Subcutaneous abdominal adipose tissue (tissue), 5 donors: ENCODE measurements at regions not wholly inside any gene's neighbourhood (a gene's known extent, or its start where the extent isn't known, plus 50 kb on each side); places are given as distances from the start of the nearest gene placed in this dataset.
"Not testable (repeated sequence)": the region's sequence is repeated elsewhere in the genome, so short reads cannot be mapped to it uniquely, and the experiment has no call there.

Experiments used
- H3K27ac ChIP-seq: one replicate; pipeline ENCODE4 v1.7.0; 2013; ENCODE audit warnings: low read depth, mild to moderate bottlenecking, inconsistent platforms, low read length, moderate library complexity
- H3K27me3 ChIP-seq, 5 donors: one replicate each; pipeline ENCODE4 v1.7.0; 2013; ENCODE audit warnings: low read length in 5 of 5, inconsistent platforms in 1 of 5; ENCODE audit not compliant: control insufficient read depth in 5 of 5, insufficient read depth in 4 of 5
- H3K36me3 ChIP-seq, 5 donors: one replicate each; pipeline ENCODE4 v1.7.0; 2013; ENCODE audit warnings: low read length in 5 of 5; ENCODE audit not compliant: control insufficient read depth in 5 of 5, insufficient read depth in 5 of 5
- H3K4me1 ChIP-seq, 5 donors: one replicate each; pipeline ENCODE4 v1.7.0; 2013; ENCODE audit warnings: low read length in 5 of 5, mild to moderate bottlenecking in 3 of 5, moderate library complexity in 1 of 5; ENCODE audit not compliant: control insufficient read depth in 5 of 5, insufficient read depth in 5 of 5
- H3K4me3 ChIP-seq, 5 donors: one replicate each; pipeline ENCODE4 v1.7.0; 2013; ENCODE audit warnings: low read length in 5 of 5, low read depth in 1 of 5
- H3K9ac ChIP-seq, 5 donors: one replicate each; pipeline ENCODE4 v1.7.0; 2013; ENCODE audit warnings: low read length in 5 of 5, mild to moderate bottlenecking in 4 of 5, moderate library complexity in 3 of 5
- H3K9me3 ChIP-seq, 5 donors: one replicate each; pipeline ENCODE4 v1.7.0; 2013; ENCODE audit warnings: low read length in 5 of 5; ENCODE audit not compliant: control insufficient read depth in 5 of 5
- donor health status: healthy.
- donor health status: healthy.
- donor health status: healthy.
- donor health status: healthy.
- donor health status: healthy.

GRCh38 chr11:67940440-67940839 is 63.5 kb downstream of the UNC93B1 start:
- not testable (repeated sequence) for H3K4me3 ChIP-seq, H3K4me1 ChIP-seq, H3K9me3 ChIP-seq

GRCh38 chr11:67938964-67939363 is 64.9 kb downstream of the UNC93B1 start:
- H3K27ac ChIP-seq, H3K4me3 ChIP-seq, H3K4me1 ChIP-seq, H3K9ac ChIP-seq, H3K9me3 ChIP-seq, H3K36me3 ChIP-seq, H3K27me3 ChIP-seq: not testable (repeated sequence)

More at GRCh38 chr11:67940440-67940839, 63.5 kb downstream of the UNC93B1 start:
- H3K9ac ChIP-seq, H3K27ac ChIP-seq, H3K36me3 ChIP-seq, H3K27me3 ChIP-seq: not testable (repeated sequence)

GRCh38 chr11:67938371-67938770 is 65.5 kb downstream of the UNC93B1 start:
- H3K27ac ChIP-seq, H3K4me3 ChIP-seq, H3K36me3 ChIP-seq, H3K9me3 ChIP-seq, H3K9ac ChIP-seq, H3K27me3 ChIP-seq, H3K4me1 ChIP-seq: not testable (repeated sequence)

GRCh38 chr11:67923565-67923964 is 80.3 kb downstream of the UNC93B1 start:
- H3K4me1 ChIP-seq, H3K36me3 ChIP-seq, H3K27me3 ChIP-seq, H3K4me3 ChIP-seq, H3K27ac ChIP-seq, H3K9me3 ChIP-seq, H3K9ac ChIP-seq: not testable (repeated sequence)

GRCh38 chr11:67920546-67920945 is 83.4 kb downstream of the UNC93B1 start:
- not testable (repeated sequence) for H3K27ac ChIP-seq, H3K36me3 ChIP-seq

GRCh38 chr11:67912184-67912583 is 91.7 kb downstream of the UNC93B1 start:
- not testable (repeated sequence) for H3K27ac ChIP-seq, H3K9ac ChIP-seq, H3K36me3 ChIP-seq, H3K9me3 ChIP-seq, H3K4me3 ChIP-seq, H3K4me1 ChIP-seq, H3K27me3 ChIP-seq

More at GRCh38 chr11:67920546-67920945, 83.4 kb downstream of the UNC93B1 start:
- not testable (repeated sequence) for H3K4me1 ChIP-seq, H3K9ac ChIP-seq, H3K9me3 ChIP-seq, H3K4me3 ChIP-seq, H3K27me3 ChIP-seq

- H3K4me1 ChIP-seq, H3K9ac ChIP-seq, H3K9me3 ChIP-seq, H3K36me3 ChIP-seq, H3K27ac ChIP-seq, H3K4me3 ChIP-seq, H3K27me3 ChIP-seq: not testable (repeated sequence)
These were observed 92.7 kb downstream of the UNC93B1 start for GRCh38 chr11:67911211-67911610.

GRCh38 chr11:67910803-67911202 is 93.1 kb downstream of the UNC93B1 start:
- H3K9ac ChIP-seq: not testable (repeated sequence)

GRCh38 chr11:67906969-67907368 is 96.9 kb downstream of the UNC93B1 start:
- not testable (repeated sequence) for H3K9me3 ChIP-seq, H3K27me3 ChIP-seq, H3K4me3 ChIP-seq, H3K4me1 ChIP-seq, H3K9ac ChIP-seq, H3K36me3 ChIP-seq, H3K27ac ChIP-seq

More at GRCh38 chr11:67910803-67911202, 93.1 kb downstream of the UNC93B1 start:
- H3K4me3 ChIP-seq, H3K36me3 ChIP-seq, H3K27ac ChIP-seq, H3K27me3 ChIP-seq, H3K9me3 ChIP-seq, H3K4me1 ChIP-seq: not testable (repeated sequence)

- H3K9me3 ChIP-seq, H3K27ac ChIP-seq, H3K36me3 ChIP-seq, H3K27me3 ChIP-seq, H3K4me1 ChIP-seq, H3K9ac ChIP-seq, H3K4me3 ChIP-seq: not testable (repeated sequence)
These were observed 104.4 kb downstream of the UNC93B1 start for GRCh38 chr11:67899462-67899861.

- not testable (repeated sequence) for H3K4me3 ChIP-seq, H3K9me3 ChIP-seq, H3K36me3 ChIP-seq, H3K27me3 ChIP-seq, H3K27ac ChIP-seq, H3K4me1 ChIP-seq, H3K9ac ChIP-seq
These were observed 110.4 kb downstream of the UNC93B1 start for GRCh38 chr11:67893487-67893886.
